SK-N-SH (cell line): ENCODE measurements at regions not wholly inside any gene's neighbourhood (a gene's known extent, or its start where the extent isn't known, plus 50 kb on each side); places are given as distances from the start of the nearest gene placed in this dataset.

ENCODE experiments used
- CTCF ChIA-PET: fragments of 300-600, 350-600 bp; formaldehyde crosslinking; extraction: SDS; loops from one replicate; lab custom pipeline; 2021; lab: Yijun Ruan, JAX
- POLR2A ChIA-PET: fragments of 350-600 bp; sonication (Branson Sonifier 250); formaldehyde crosslinking; extraction: SDS; loops from one replicate; lab custom pipeline; 2020; ENCODE audit warnings: antibody characterized with exemption, inconsistent platforms; lab: Yijun Ruan, JAX
- DNase-seq: peaks from one replicate; pipeline ENCODE4 v3.0.0; 2012
- H2AFZ ChIP-seq: fragments of 200-600 bp; sonication (generic); 2 replicates; pipeline ENCODE4 v1.8.1; 2016; ENCODE audit warnings: antibody characterized with exemption, mild to moderate bottlenecking, low read depth
- H3F3A ChIP-seq: fragments of 200-600 bp; sonication (generic); replicated peaks from 2 replicates; pipeline ENCODE3; 2016; ENCODE audit warnings: antibody characterized with exemption, mild to moderate bottlenecking; ENCODE audit not compliant: insufficient read depth
- H3K27ac ChIP-seq, 2 experiments: fragments of 200-500 bp in 1 of 2; fragments of 200-600 bp in 1 of 2; sonication (Bioruptor generic) in 1 of 2; sonication (generic), shearing (Covaris generic) in 1 of 2; 2 replicates each; pipeline versions ENCODE4 v1.5.1 to v1.6.1; 2014 to 2016; ENCODE audit warnings: low read depth in 2 of 2, inconsistent platforms in 1 of 2, low read length in 1 of 2, mild to moderate bottlenecking in 1 of 2, mixed read lengths in 1 of 2
- H3K27me3 ChIP-seq: fragments of 200-600 bp; sonication (generic), shearing (Covaris generic); 2 replicates; pipeline ENCODE4 v1.6.1; 2016; ENCODE audit warnings: mixed run types; ENCODE audit not compliant: insufficient read depth
- H3K36me3 ChIP-seq, 2 experiments: fragments of 200-500 bp in 1 of 2; fragments of 200-600 bp in 1 of 2; sonication (Bioruptor generic) in 1 of 2; sonication (generic) in 1 of 2; replicated peaks in 1 of 2; 2 replicates each; pipeline versions ENCODE3 to v1.5.1; 2014 to 2016; ENCODE audit warnings: low read length in 1 of 2, mild to moderate bottlenecking in 1 of 2; ENCODE audit not compliant: insufficient read depth in 2 of 2, control insufficient read depth in 1 of 2
- H3K4me1 ChIP-seq, 2 experiments: fragments of 200-500 bp in 1 of 2; fragments of 200-600 bp in 1 of 2; sonication (Bioruptor generic) in 1 of 2; sonication (generic), shearing (Covaris generic) in 1 of 2; 2 replicates each; pipeline versions ENCODE4 v1.5.1 to v1.6.1; 2014 to 2016; ENCODE audit warnings: low read depth in 1 of 2, low read length in 1 of 2, mixed run types in 1 of 2; ENCODE audit not compliant: insufficient read depth in 2 of 2, control insufficient read depth in 1 of 2
- H3K4me2 ChIP-seq: fragments of 200-600 bp; sonication (generic), shearing (Covaris generic); 2 replicates; pipeline ENCODE4 v1.6.1; 2017; ENCODE audit warnings: mixed run types
- H3K4me3 ChIP-seq, 2 experiments: fragments of 200-500 bp in 1 of 2; fragments of 200-600 bp in 1 of 2; sonication (Bioruptor generic) in 1 of 2; sonication (generic), shearing (Covaris generic) in 1 of 2; 2 replicates each; pipeline versions ENCODE4 v1.5.1 to v1.8.1; 2014 to 2016; ENCODE audit warnings: low read depth in 2 of 2, inconsistent platforms in 1 of 2, low read length in 1 of 2, mild to moderate bottlenecking in 1 of 2, mixed read lengths in 1 of 2, moderate library complexity in 1 of 2
- H3K79me2 ChIP-seq: fragments of 200-600 bp; sonication (generic); 2 replicates; pipeline ENCODE4 v1.8.1; 2017; ENCODE audit warnings: mild to moderate bottlenecking; ENCODE audit not compliant: insufficient read depth
- H3K9ac ChIP-seq: fragments of 200-600 bp; sonication (generic); 2 replicates; pipeline ENCODE4 v1.6.1; 2017; ENCODE audit warnings: mixed run types
- H3K9me2 ChIP-seq: fragments of 200-600 bp; sonication (generic); 2 replicates; pipeline ENCODE4 v1.6.1; 2017; ENCODE audit warnings: mixed run types
- H3K9me3 ChIP-seq: fragments of 200-600 bp; sonication (generic); 2 replicates; pipeline ENCODE4 v1.6.1; 2017; ENCODE audit warnings: mixed run types, mild to moderate bottlenecking, moderate library complexity
- H4K20me1 ChIP-seq: fragments of 200-600 bp; sonication (generic); 2 replicates; pipeline ENCODE4 v1.6.1; 2017; ENCODE audit warnings: mild to moderate bottlenecking, mixed run types; ENCODE audit not compliant: insufficient read depth
- EP300 ChIP-seq, 2 experiments: IDR thresholded peaks; 2 replicates each; pipeline versions ENCODE4 v1.4.0 to v1.6.1; 2012; ENCODE audit warnings: borderline replicate concordance in 1 of 2, low read depth in 1 of 2, low read length in 1 of 2
- EZH2phosphoT487 ChIP-seq: fragments of 200-600 bp; sonication (generic); IDR thresholded peaks from 2 replicates; pipeline ENCODE4 v1.6.1; 2017; ENCODE audit warnings: low read depth, mixed run types, mild to moderate bottlenecking, antibody characterized with exemption, moderate library complexity, borderline replicate concordance
- FOSL2 ChIP-seq: IDR thresholded peaks from 2 replicates; pipeline ENCODE4 v1.4.0; 2012; ENCODE audit warnings: low read depth, mild to moderate bottlenecking, moderate library complexity, borderline replicate concordance
- FOXJ3 ChIP-seq: sonication (generic); formaldehyde crosslinking; IDR thresholded peaks from 2 replicates; pipeline ENCODE4 v1.5.1; 2020; ENCODE audit warnings: mild to moderate bottlenecking, missing genetic modification reagents
- FOXM1 ChIP-seq: IDR thresholded peaks from 2 replicates; pipeline ENCODE4 v1.4.0; 2012; ENCODE audit warnings: low read depth, mild to moderate bottlenecking
- IRF3 ChIP-seq: fragments of 150-350 bp; IDR thresholded peaks from 2 replicates; pipeline ENCODE4 v1.6.1; 2016; ENCODE audit warnings: mild to moderate bottlenecking, low read depth, low read length
- JUND ChIP-seq: IDR thresholded peaks from 2 replicates; pipeline ENCODE4 v1.4.0; 2012
- MEF2A ChIP-seq: IDR thresholded peaks from 2 replicates; pipeline ENCODE4 v1.4.0; 2012; ENCODE audit warnings: low read depth, borderline replicate concordance
- RAD21 ChIP-seq: IDR thresholded peaks from 2 replicates; pipeline ENCODE4 v1.6.1; 2012; ENCODE audit warnings: mild to moderate bottlenecking, low read length
- RCOR1 ChIP-seq: fragments of 150-350 bp; IDR thresholded peaks from 2 replicates; pipeline ENCODE4 v1.6.1; 2017; ENCODE audit warnings: antibody characterized with exemption, low read length
- REST ChIP-seq: IDR thresholded peaks from 2 replicates; pipeline ENCODE4 v1.6.1; 2012; ENCODE audit warnings: mild to moderate bottlenecking, low read depth, low read length, moderate library complexity
- RFX5 ChIP-seq: IDR thresholded peaks from 2 replicates; pipeline ENCODE4 v1.6.1; 2012; ENCODE audit warnings: mild to moderate bottlenecking, improper control_type of control experiment, low read length
- RXRA ChIP-seq: IDR thresholded peaks from 2 replicates; pipeline ENCODE4 v1.4.0; 2012; ENCODE audit warnings: low read depth, mild to moderate bottlenecking, borderline replicate concordance
- SIN3A ChIP-seq: IDR thresholded peaks from 2 replicates; pipeline ENCODE4 v1.6.1; 2012; ENCODE audit warnings: low read depth, mild to moderate bottlenecking, low read length, moderate library complexity, borderline replicate concordance
- SMC3 ChIP-seq: IDR thresholded peaks from 2 replicates; pipeline ENCODE4 v1.6.1; 2012; ENCODE audit warnings: low read depth, low read length, improper control_type of control experiment
- WGBS: methylation state at CpG from one replicate; pipeline ENCODE4 v1.1.6; 2017; ENCODE audit warnings: low lambda C conversion rate; 5-methylcytosine and 5-hydroxymethylcytosine counted together
- TF ChIP-seq, protein P1 (sequence below): IDR thresholded peaks from 2 replicates; pipeline ENCODE4 v1.4.0; 2012; ENCODE audit warnings: low read depth
- TF ChIP-seq, protein P2 (sequence below): fragments of 150-350 bp; IDR thresholded peaks from 2 replicates; pipeline ENCODE4 v1.6.1; 2017; ENCODE audit warnings: antibody characterized with exemption, low read length, low read depth, borderline replicate concordance
- TF ChIP-seq, protein P3 (sequence below): IDR thresholded peaks from 2 replicates; pipeline ENCODE4; 2012
- TF ChIP-seq, protein P4 (sequence below): fragments of 200-600 bp; sonication (generic); IDR thresholded peaks from 2 replicates; pipeline ENCODE4 v1.6.1; 2017; ENCODE audit warnings: antibody characterized with exemption, mild to moderate bottlenecking, moderate library complexity

GRCh38 chr5:2588850-2589501 lies 162.5 kb downstream of the IRX2 start:
- Histone ChIP-seq H3K27ac (no peak overlapping the region), H3K79me2 (no peaks in the 10 kb centered on the region), H2AFZ (no peak overlapping the region), H3F3A (no peaks in the 10 kb centered on the region), H3K36me3 (no peaks in the 10 kb centered on the region), H3K9me3 (no peaks in the 10 kb centered on the region), H4K20me1 (no peaks in the 10 kb centered on the region), H3K9ac (no peak overlapping the region), H3K27me3 (no peaks in the 10 kb centered on the region), H3K4me2 (no peak overlapping the region), H3K4me3 (no peak overlapping the region), H3K9me2 (no peaks in the 10 kb centered on the region), H3K4me1 (no peaks in the 10 kb centered on the region)
- ChIA-PET CTCF (interaction anchor here (0.7 kb wide), 1 partner anchor 685 kb away, joined by 4 read pairs; no protein-coding TSS in a partner anchor), POLR2A (no interaction called here)
- 7% methylated on average over 9 of the region's 9 CpGs for WGBS
- TF ChIP-seq EP300 (IDR thresholded peaks at IDR 0.05; ENCODE audit: borderline replicate concordance in 1 of 2, low read depth in 1 of 2, low read length in 1 of 2), result no peak
- no peak for TF ChIP-seq RXRA
- TF ChIP-seq FOSL2, result no peak
- TF ChIP-seq, protein P1, sequence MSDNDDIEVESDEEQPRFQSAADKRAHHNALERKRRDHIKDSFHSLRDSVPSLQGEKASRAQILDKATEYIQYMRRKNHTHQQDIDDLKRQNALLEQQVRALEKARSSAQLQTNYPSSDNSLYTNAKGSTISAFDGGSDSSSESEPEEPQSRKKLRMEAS, result no peak
- TF ChIP-seq SMC3, result no peak
- no peak for TF ChIP-seq RFX5
- no peak for TF ChIP-seq MEF2A
- no peak for TF ChIP-seq RAD21
- TF ChIP-seq SIN3A, result no peak
- TF ChIP-seq JUND, result no peak
- TF ChIP-seq FOXM1, result no peak
- TF ChIP-seq IRF3, result no peak
- TF ChIP-seq, protein P2, sequence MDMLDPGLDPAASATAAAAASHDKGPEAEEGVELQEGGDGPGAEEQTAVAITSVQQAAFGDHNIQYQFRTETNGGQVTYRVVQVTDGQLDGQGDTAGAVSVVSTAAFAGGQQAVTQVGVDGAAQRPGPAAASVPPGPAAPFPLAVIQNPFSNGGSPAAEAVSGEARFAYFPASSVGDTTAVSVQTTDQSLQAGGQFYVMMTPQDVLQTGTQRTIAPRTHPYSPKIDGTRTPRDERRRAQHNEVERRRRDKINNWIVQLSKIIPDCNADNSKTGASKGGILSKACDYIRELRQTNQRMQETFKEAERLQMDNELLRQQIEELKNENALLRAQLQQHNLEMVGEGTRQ, result no peak
- TF ChIP-seq FOXJ3, result no peak
- no peak for TF ChIP-seq REST
- TF ChIP-seq, protein P3, sequence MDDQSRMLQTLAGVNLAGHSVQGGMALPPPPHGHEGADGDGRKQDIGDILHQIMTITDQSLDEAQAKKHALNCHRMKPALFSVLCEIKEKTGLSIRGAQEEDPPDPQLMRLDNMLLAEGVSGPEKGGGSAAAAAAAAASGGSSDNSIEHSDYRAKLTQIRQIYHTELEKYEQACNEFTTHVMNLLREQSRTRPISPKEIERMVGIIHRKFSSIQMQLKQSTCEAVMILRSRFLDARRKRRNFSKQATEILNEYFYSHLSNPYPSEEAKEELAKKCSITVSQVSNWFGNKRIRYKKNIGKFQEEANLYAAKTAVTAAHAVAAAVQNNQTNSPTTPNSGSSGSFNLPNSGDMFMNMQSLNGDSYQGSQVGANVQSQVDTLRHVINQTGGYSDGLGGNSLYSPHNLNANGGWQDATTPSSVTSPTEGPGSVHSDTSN, result no peak
- TF ChIP-seq RCOR1, result no peak
- TF ChIP-seq, protein P4, sequence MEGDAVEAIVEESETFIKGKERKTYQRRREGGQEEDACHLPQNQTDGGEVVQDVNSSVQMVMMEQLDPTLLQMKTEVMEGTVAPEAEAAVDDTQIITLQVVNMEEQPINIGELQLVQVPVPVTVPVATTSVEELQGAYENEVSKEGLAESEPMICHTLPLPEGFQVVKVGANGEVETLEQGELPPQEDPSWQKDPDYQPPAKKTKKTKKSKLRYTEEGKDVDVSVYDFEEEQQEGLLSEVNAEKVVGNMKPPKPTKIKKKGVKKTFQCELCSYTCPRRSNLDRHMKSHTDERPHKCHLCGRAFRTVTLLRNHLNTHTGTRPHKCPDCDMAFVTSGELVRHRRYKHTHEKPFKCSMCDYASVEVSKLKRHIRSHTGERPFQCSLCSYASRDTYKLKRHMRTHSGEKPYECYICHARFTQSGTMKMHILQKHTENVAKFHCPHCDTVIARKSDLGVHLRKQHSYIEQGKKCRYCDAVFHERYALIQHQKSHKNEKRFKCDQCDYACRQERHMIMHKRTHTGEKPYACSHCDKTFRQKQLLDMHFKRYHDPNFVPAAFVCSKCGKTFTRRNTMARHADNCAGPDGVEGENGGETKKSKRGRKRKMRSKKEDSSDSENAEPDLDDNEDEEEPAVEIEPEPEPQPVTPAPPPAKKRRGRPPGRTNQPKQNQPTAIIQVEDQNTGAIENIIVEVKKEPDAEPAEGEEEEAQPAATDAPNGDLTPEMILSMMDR, result no peak
- TF ChIP-seq EZH2phosphoT487, result no peak
- no peak for DNase-seq
